Epithelial cell of esophagus (primary cell): ENCODE measurements at regions not wholly inside any gene's neighbourhood (a gene's known extent, or its start where the extent isn't known, plus 50 kb on each side); places are given as distances from the start of the nearest gene placed in this dataset.

Experiments
- DNase-seq: peaks from one replicate; pipeline ENCODE4 v3.0.0; 2010; ENCODE audit warnings: low read depth
- H3K4me3 ChIP-seq: 2 replicates; pipeline ENCODE4 v1.5.1; 2011; ENCODE audit warnings: mild to moderate bottlenecking, low read length, control low read depth
- CTCF ChIP-seq: IDR thresholded peaks from 2 replicates; pipeline ENCODE4 v1.5.1; 2011; ENCODE audit warnings: low read depth, mild to moderate bottlenecking, low read length, control low read depth, inconsistent platforms; ENCODE audit not compliant: insufficient read depth; ENCODE audit errors: missing control alignments

- no peak for DNase-seq
- TF ChIP-seq CTCF: no peak
- H3K4me3 ChIP-seq: no peak overlapping the region
Observed at GRCh38 chr15:46297766-46298165, 662.9 kb downstream of the SQOR start.

- DNase-seq: no peak
- TF ChIP-seq CTCF: no peak
- H3K4me3 ChIP-seq: no peak overlapping the region
Observed at GRCh38 chr15:46300716-46301115, 665.9 kb downstream of the SQOR start.

DNA sequence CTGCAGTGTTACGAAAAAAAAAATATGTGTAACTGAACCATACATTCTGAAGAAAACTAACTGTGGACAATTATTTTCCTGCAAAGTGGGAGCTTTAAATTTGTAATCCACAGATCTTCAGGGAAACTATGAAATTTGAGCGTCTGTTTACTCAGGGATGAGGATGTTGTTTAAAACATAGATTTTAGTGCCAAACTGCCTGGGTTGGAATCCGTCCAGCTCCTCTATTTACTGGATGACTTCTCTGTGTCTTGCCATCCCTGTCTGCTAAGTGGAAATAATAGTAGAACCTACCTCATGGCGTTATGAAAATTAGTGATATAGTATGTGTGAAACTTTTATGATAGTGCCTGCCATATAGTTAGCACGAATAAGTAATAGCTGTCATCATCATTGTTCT is 666.5 kb downstream of the SQOR start:
- H3K4me3 ChIP-seq: no peak overlapping the region
- no peak for TF ChIP-seq CTCF
- DNase-seq: no peak

- no peak for DNase-seq
- TF ChIP-seq CTCF: no peak
- no peak overlapping the region for H3K4me3 ChIP-seq
Observed at GRCh38 chr15:46301826-46302225, 667.0 kb downstream of the SQOR start.

GRCh38 chr15:46304321-46304720 is 669.5 kb downstream of the SQOR start:
- H3K4me3 ChIP-seq: no peak overlapping the region
- peak; percentile 2 for DNase-seq
- peak; percentile 27 for TF ChIP-seq CTCF

- no peak for TF ChIP-seq CTCF
- no peak for DNase-seq
- H3K4me3 ChIP-seq: no peak overlapping the region
Observed at GRCh38 chr15:46307746-46308145, 672.9 kb downstream of the SQOR start.

DNA sequence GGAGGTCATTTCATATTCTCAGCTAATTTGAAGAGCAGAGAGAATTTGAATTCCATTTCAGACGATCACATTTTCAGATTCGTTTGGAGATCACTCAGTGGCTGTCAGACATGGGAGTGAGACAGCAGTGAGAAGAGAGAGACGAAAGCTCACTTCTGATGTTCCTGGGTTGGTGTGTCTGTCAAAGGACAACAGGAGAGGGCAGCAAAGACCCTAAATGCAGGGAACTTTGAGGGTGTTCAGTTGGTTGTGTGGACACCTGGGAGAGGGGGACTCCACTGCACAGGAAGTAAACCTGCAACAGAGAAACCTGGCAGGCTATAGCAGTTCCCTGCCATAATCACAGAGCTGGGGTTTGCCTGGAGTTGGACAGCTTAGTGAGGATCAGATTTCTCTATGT is 675.1 kb downstream of the SQOR start:
- DNase-seq: no peak
- no peak for TF ChIP-seq CTCF
- H3K4me3 ChIP-seq: no peak overlapping the region
